Gastrocnemius medialis (tissue), 4 donors: ENCODE measurements at regions not wholly inside any gene's neighbourhood (a gene's known extent, or its start where the extent isn't known, plus 50 kb on each side); places are given as distances from the start of the nearest gene placed in this dataset.

Source experiments
- ATAC-seq, 2 donors: fragments of 150-250 bp; one replicate each; pipeline ENCODE4 v1.9.1; 2016
- DNase-seq, 2 donors: peaks; one replicate each; pipeline ENCODE4 v3.0.0-alpha.2; 2019
- H3K27ac ChIP-seq, 4 donors: fragments of 200-600 bp; sonication (generic); 1 replicate in 1 of 4; 2 replicates in 3 of 4; pipeline ENCODE4 v1.5.1; 2016 to 2018; ENCODE audit warnings: mild to moderate bottlenecking in 2 of 4, moderate library complexity in 1 of 4
- H3K27me3 ChIP-seq, 3 donors: fragments of 200-600 bp; sonication (generic) in 2 of 3; 1 replicate in 1 of 3; 2 replicates in 2 of 3; pipeline versions ENCODE4 v1.5.1 to v1.6.0; 2016 to 2019; ENCODE audit warnings: mild to moderate bottlenecking in 1 of 3, moderate library complexity in 1 of 3
- H3K36me3 ChIP-seq, 2 donors: fragments of 200-600 bp; sonication (generic) in 1 of 2; one replicate each; pipeline ENCODE4 v1.5.1; 2017 to 2018
- H3K4me1 ChIP-seq, 2 donors: fragments of 200-600 bp; sonication (generic) in 1 of 2; one replicate each; pipeline ENCODE4 v1.5.1; 2016 to 2017; ENCODE audit warnings: mild to moderate bottlenecking in 2 of 2
- H3K4me3 ChIP-seq, 4 donors: fragments of 200-600 bp; sonication (generic) in 3 of 4; 1 replicate in 1 of 4; 2 replicates in 3 of 4; pipeline ENCODE4 v1.5.1; 2016 to 2019; ENCODE audit warnings: mild to moderate bottlenecking in 2 of 4
- H3K9me3 ChIP-seq, 3 donors: fragments of 200-600 bp; sonication (generic) in 2 of 3; 1 replicate in 1 of 3; 2 replicates in 2 of 3; pipeline ENCODE4 v1.5.1; 2016 to 2019
- CTCF ChIP-seq, 5 experiments: fragments of 450-650 bp in 3 of 5; fragments of 200-600 bp in 2 of 5; sonication (generic) in 2 of 5; IDR thresholded peaks in 4 of 5; conservative IDR thresholded peaks in 1 of 5; 1 replicate in 4 of 5; 2 replicates in 1 of 5; pipeline ENCODE4 v1.5.1; 2016 to 2019; ENCODE audit warnings: antibody characterized with exemption in 5 of 5, mild to moderate bottlenecking in 3 of 5, moderate library complexity in 3 of 5
- POLR2A ChIP-seq, 2 donors: fragments of 450-650 bp; IDR thresholded peaks; one replicate each; pipeline ENCODE4 v1.6.1; 2017; ENCODE audit warnings: antibody characterized with exemption in 2 of 2, mild to moderate bottlenecking in 2 of 2, moderate library complexity in 2 of 2
- in situ Hi-C, 4 donors: fragments of 200-750 bp; cut with MboI; loops; one replicate each; pipeline versions ENCODE4 v1.15.0 to v1.8.0; 2017; ENCODE audit warnings: low sequenced_read_pairs in 4 of 4
- intact Hi-C: fragments of 100-400 bp; cut with DNase I; formaldehyde crosslinking; loops from one replicate; pipeline ENCODE4 v1.15.1; 2023; ENCODE audit warnings: low total_unique reads

GRCh38 chr11:92504004-92504403, 279.4 kb downstream of the FAT3 start:
- no peak for ATAC-seq

GRCh38 chr11:92504534-92504933, 279.9 kb downstream of the FAT3 start:
- TF ChIP-seq POLR2A (IDR thresholded peaks at IDR 0.05) (no peak), CTCF (IDR thresholded peaks at IDR 0.05 in 4 of 5, conservative IDR thresholded peaks at IDR 0.05 in 1 of 5) (no peak)
- Histone ChIP-seq H3K9me3 (no peaks in the 10 kb centered on the region), H3K36me3 (no peaks in the 10 kb centered on the region), H3K27me3 (no peaks in the 10 kb centered on the region), H3K4me1 (no peaks in the 10 kb centered on the region), H3K4me3 (no peak overlapping the region), H3K27ac (no peak overlapping the region)
- no peak for ATAC-seq
- intact Hi-C loops (no loop called here), in situ Hi-C loops (no loop called here)
- no peak for DNase-seq

More at GRCh38 chr11:92504004-92504403, 279.4 kb downstream of the FAT3 start:
- no peak overlapping the region for H3K4me3 ChIP-seq
- H3K4me1 ChIP-seq, result no peaks in the 10 kb centered on the region
- H3K9me3 ChIP-seq, result no peaks in the 10 kb centered on the region
- DNase-seq, result no peak
- no peaks in the 10 kb centered on the region for H3K36me3 ChIP-seq
- in situ Hi-C loops (no loop called here), intact Hi-C loops (no loop called here)
- TF ChIP-seq CTCF (IDR thresholded peaks at IDR 0.05 in 4 of 5, conservative IDR thresholded peaks at IDR 0.05 in 1 of 5), result no peak
- TF ChIP-seq POLR2A (IDR thresholded peaks at IDR 0.05), result no peak
- H3K27ac ChIP-seq, result no peak overlapping the region
- H3K27me3 ChIP-seq, result no peaks in the 10 kb centered on the region

DNA sequence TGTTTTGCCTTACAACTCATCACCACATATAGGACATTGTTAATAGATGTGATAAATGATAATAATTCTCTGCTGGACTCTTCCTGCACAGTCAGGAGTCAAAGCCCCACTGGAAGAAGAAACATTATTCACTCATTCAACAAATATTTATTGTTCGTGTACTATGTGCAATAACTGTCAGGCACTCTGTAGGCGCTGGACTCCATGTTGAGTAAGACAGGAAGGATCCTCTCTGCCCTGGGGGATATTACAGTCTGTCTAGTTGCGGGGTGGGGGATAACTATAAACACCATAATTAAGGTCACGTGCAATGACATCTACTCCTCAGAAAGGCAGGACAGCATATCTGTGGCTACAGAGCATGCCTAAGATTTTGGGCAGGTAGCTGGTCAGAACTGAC, 281.1 kb downstream of the FAT3 start:
- no peak for DNase-seq
- intact Hi-C loops, result no loop called here
- Histone ChIP-seq H3K4me3 (no peak overlapping the region), H3K27me3 (no peaks in the 10 kb centered on the region), H3K9me3 (no peaks in the 10 kb centered on the region), H3K27ac (no peak overlapping the region), H3K4me1 (no peaks in the 10 kb centered on the region), H3K36me3 (no peaks in the 10 kb centered on the region)
- ATAC-seq, result no peak
- in situ Hi-C loops, result no loop called here
- TF ChIP-seq POLR2A (IDR thresholded peaks at IDR 0.05), result no peak
- no peak for TF ChIP-seq CTCF (IDR thresholded peaks at IDR 0.05 in 4 of 5, conservative IDR thresholded peaks at IDR 0.05 in 1 of 5)

- Histone ChIP-seq H3K4me1 (no peaks in the 10 kb centered on the region), H3K36me3 (no peaks in the 10 kb centered on the region), H3K27me3 (no peaks in the 10 kb centered on the region), H3K27ac (no peak overlapping the region), H3K9me3 (no peaks in the 10 kb centered on the region), H3K4me3 (no peak overlapping the region)
- intact Hi-C loops (no loop called here), in situ Hi-C loops (no loop called here)
- DNase-seq, result no peak
- TF ChIP-seq POLR2A (IDR thresholded peaks at IDR 0.05) (no peak), CTCF (IDR thresholded peaks at IDR 0.05 in 4 of 5, conservative IDR thresholded peaks at IDR 0.05 in 1 of 5) (no peak)
- no peak for ATAC-seq
Measured at GRCh38 chr11:92506809-92507336, 282.3 kb downstream of the FAT3 start.

GRCh38 chr11:92510591-92510990, 286.0 kb downstream of the FAT3 start:
- Histone ChIP-seq H3K27me3 (no peaks in the 10 kb centered on the region), H3K4me3 (no peak overlapping the region), H3K36me3 (no peaks in the 10 kb centered on the region), H3K4me1 (no peaks in the 10 kb centered on the region), H3K9me3 (no peaks in the 10 kb centered on the region), H3K27ac (no peak overlapping the region)
- in situ Hi-C loops (no loop called here), intact Hi-C loops (no loop called here)
- DNase-seq (no peak), ATAC-seq (no peak)
- TF ChIP-seq POLR2A (IDR thresholded peaks at IDR 0.05) (no peak), CTCF (IDR thresholded peaks at IDR 0.05 in 4 of 5, conservative IDR thresholded peaks at IDR 0.05 in 1 of 5) (no peak)
